NT2/D1 (cell line): ENCODE measurements at regions not wholly inside any gene's neighbourhood (a gene's known extent, or its start where the extent isn't known, plus 50 kb on each side); places are given as distances from the start of the nearest gene placed in this dataset.
"Not testable (repeated sequence)": the region's sequence is repeated elsewhere in the genome, so short reads cannot be mapped to it uniquely, and the experiment has no call there.

Source experiments
- DNase-seq: peaks from one replicate; pipeline ENCODE4 v3.0.0-alpha.2; 2011; ENCODE audit warnings: low read depth, low spot score
- H3K27me3 ChIP-seq: 2 replicates; pipeline ENCODE4 v1.6.0; 2011; ENCODE audit warnings: mild to moderate bottlenecking; ENCODE audit not compliant: insufficient read length, insufficient read depth
- H3K36me3 ChIP-seq: 2 replicates; pipeline ENCODE4 v1.6.1; 2011; ENCODE audit warnings: mild to moderate bottlenecking, low read length, mixed read lengths; ENCODE audit not compliant: insufficient read depth, insufficient read length
- H3K4me1 ChIP-seq: 2 replicates; pipeline ENCODE4 v1.5.1; 2011; ENCODE audit not compliant: insufficient read depth, insufficient read length
- H3K4me3 ChIP-seq: 2 replicates; pipeline ENCODE4 v1.5.1; 2011; ENCODE audit warnings: low read depth; ENCODE audit not compliant: insufficient read length
- H3K9ac ChIP-seq: 2 replicates; pipeline ENCODE4 v1.6.0; 2011; ENCODE audit warnings: low read depth; ENCODE audit not compliant: insufficient read length
- H3K9me3 ChIP-seq: 2 replicates; pipeline ENCODE4 v1.5.1; 2011; ENCODE audit warnings: mild to moderate bottlenecking, low read length; ENCODE audit not compliant: insufficient read depth
- SUZ12 ChIP-seq: IDR thresholded peaks from 2 replicates; pipeline ENCODE4 v1.6.1; 2011; ENCODE audit not compliant: insufficient read length, insufficient read depth; ENCODE audit errors: extremely low read depth
- YY1 ChIP-seq: IDR thresholded peaks from 2 replicates; pipeline ENCODE4 v1.6.1; 2011; ENCODE audit not compliant: insufficient read length, insufficient read depth
- ZNF274 ChIP-seq: IDR thresholded peaks from 2 replicates; pipeline ENCODE4 v1.6.1; 2011; ENCODE audit warnings: mild to moderate bottlenecking, low read depth, low read length

DNA sequence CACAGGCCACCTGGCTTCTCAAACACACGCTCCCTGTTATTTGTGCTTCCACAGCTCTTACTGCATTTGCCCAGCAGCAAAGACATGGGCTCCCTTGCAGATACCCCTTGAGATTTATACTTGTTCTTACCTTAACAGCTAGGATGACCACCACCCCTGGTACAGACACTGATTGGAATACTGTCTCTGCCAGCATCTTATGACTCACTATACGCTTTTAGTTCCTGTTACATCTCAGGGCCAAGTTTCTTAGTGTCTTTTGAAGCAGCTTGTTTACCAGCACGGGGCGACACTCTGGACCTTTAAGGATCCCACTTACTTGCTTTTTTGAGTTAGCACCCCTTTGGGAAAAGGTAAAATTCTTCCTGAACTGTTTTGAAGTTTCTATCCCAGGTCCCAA lies 874.8 kb downstream of the KCNT2 start:
- no peaks in the 10 kb centered on the region for H3K4me1 ChIP-seq
- no peak overlapping the region for H3K9ac ChIP-seq
- TF ChIP-seq ZNF274: no peak
- no peak for TF ChIP-seq YY1
- no peak for TF ChIP-seq SUZ12
- H3K27me3 ChIP-seq: no peaks in the 10 kb centered on the region
- no peak overlapping the region for H3K4me3 ChIP-seq
- no peaks in the 10 kb centered on the region for H3K9me3 ChIP-seq
- DNase-seq: no peak
- H3K36me3 ChIP-seq: no peaks in the 10 kb centered on the region

- no peak for DNase-seq
- TF ChIP-seq ZNF274: no peak
- no peak for TF ChIP-seq SUZ12
- no peak for TF ChIP-seq YY1
- no peaks in the 10 kb centered on the region for H3K27me3 ChIP-seq
- H3K4me1 ChIP-seq: no peaks in the 10 kb centered on the region
- no peak overlapping the region for H3K4me3 ChIP-seq
- no peaks in the 10 kb centered on the region for H3K36me3 ChIP-seq
- no peaks in the 10 kb centered on the region for H3K9me3 ChIP-seq
- H3K9ac ChIP-seq: no peak overlapping the region
Observed at GRCh38 chr1:195731385-195731784, 876.9 kb downstream of the KCNT2 start.

DNA sequence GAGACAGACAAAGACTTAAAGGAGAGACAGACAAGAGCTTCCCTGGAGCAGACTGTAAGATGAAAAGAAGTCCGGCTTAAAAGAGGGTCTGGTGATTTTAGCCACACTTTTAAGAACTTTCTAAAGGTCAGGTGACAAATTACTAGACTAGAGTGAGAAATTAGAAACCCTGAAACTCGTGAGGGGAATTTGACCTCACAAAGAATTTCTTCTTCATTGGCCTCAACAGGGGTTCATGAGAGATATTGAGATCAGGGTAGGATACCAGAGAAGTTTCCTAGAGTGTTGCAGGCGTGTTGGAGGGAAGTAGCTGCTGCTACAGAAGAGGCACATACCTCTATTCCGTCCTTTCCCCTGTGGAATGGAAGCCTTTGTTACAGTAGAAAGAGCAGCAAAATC lies 884.4 kb downstream of the KCNT2 start:
- TF ChIP-seq YY1 (no peak), SUZ12 (no peak), ZNF274 (no peak)
- no peak for DNase-seq
- no peaks in the 10 kb centered on the region for H3K27me3 ChIP-seq
- H3K4me3 ChIP-seq: no peak overlapping the region
- H3K4me1 ChIP-seq: no peaks in the 10 kb centered on the region
- H3K9me3 ChIP-seq: peaks cover 3% of the 10 kb centered on the region; the same call in 1 of the 2 replicates
- no peak overlapping the region for H3K9ac ChIP-seq
- no peaks in the 10 kb centered on the region for H3K36me3 ChIP-seq

- H3K4me3 ChIP-seq, DNase-seq, H3K36me3 ChIP-seq, H3K4me1 ChIP-seq, H3K27me3 ChIP-seq, H3K9me3 ChIP-seq, H3K9ac ChIP-seq: not testable (repeated sequence)
Observed at GRCh38 chr1:195722852-195723795, 885.1 kb downstream of the KCNT2 start.

- not testable (repeated sequence) for H3K4me3 ChIP-seq, H3K9ac ChIP-seq, H3K36me3 ChIP-seq, H3K4me1 ChIP-seq, DNase-seq, H3K27me3 ChIP-seq, H3K9me3 ChIP-seq
Observed at GRCh38 chr1:195722146-195722545, 886.1 kb downstream of the KCNT2 start.

DNA sequence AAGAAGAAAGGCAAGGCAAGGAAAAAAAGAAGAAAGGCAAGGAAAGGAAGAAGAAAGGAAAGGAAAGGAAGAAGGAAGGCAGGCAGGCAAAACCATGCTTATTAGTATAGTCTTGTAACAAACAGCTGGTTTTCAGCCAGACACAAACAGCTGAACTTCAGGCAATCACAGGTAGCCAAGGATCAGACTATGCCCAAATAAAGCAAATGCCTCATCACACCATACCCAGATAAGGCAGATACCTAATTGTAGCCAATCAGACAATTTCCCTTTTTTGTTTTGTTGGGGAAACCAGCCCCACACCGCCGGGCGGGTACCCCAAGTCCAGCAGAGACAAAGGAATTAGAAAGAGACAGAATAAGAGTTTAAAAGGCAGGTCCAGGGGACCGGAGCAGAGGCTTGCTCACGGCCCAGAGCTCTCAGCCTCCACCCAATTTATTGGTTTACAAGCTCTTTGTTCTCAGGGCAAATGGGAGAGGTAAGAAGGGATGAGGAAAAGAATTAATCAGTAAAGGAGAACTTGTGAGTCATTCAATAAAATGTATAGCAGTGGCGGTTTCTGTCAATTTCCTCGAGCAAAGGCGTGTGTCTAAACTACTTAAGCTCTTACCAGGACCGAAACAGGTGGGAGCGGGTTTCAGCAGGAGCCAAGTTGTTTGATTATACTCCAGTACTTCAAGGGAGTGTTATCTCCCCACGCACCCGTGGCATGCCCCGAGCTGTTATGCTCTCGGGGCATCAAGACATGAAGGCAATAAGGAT lies 886.8 kb downstream of the KCNT2 start:
- Histone ChIP-seq H3K4me3 (no peak overlapping the region), H3K9ac (no peak overlapping the region), H3K4me1 (no peaks in the 10 kb centered on the region), H3K9me3 (peaks cover 3% of the 10 kb centered on the region; the same call in 1 of the 2 replicates), H3K27me3 (no peaks in the 10 kb centered on the region), H3K36me3 (no peaks in the 10 kb centered on the region)
- DNase-seq: no peak
- TF ChIP-seq ZNF274: no peak
- TF ChIP-seq YY1: no peak
- TF ChIP-seq SUZ12: no peak

GRCh38 chr1:195717651-195718050 lies 890.6 kb downstream of the KCNT2 start:
- no peaks in the 10 kb centered on the region for H3K27me3 ChIP-seq
- no peaks in the 10 kb centered on the region for H3K36me3 ChIP-seq
- no peak for DNase-seq
- TF ChIP-seq YY1 (no peak), ZNF274 (no peak), SUZ12 (no peak)
- H3K9me3 ChIP-seq: no peaks in the 10 kb centered on the region
- H3K4me3 ChIP-seq: no peak overlapping the region
- H3K4me1 ChIP-seq: no peaks in the 10 kb centered on the region
- no peak overlapping the region for H3K9ac ChIP-seq

DNA sequence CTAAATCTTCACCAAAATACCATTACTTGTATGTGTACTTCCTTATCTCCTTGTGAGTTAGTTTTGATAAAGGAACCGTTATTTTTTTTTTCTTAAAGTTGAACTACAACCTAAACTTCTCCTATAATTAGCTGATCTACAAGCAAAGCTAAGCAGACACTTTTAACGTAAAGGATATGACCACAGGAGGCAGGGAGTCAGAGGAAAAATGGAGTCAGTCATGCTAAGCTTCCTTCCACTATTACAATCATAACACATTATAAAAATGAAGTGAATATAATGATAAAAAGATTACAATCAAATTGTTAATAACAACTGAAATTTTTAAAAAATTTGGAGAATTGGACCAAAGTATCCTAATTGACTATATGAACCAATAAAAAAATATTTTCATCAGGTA lies 892.6 kb downstream of the KCNT2 start:
- Histone ChIP-seq H3K4me3 (no peak overlapping the region), H3K4me1 (no peaks in the 10 kb centered on the region), H3K9me3 (no peaks in the 10 kb centered on the region), H3K36me3 (no peaks in the 10 kb centered on the region), H3K9ac (no peak overlapping the region), H3K27me3 (no peaks in the 10 kb centered on the region)
- DNase-seq: no peak
- TF ChIP-seq ZNF274 (no peak), YY1 (no peak), SUZ12 (no peak)
